ENCODE measurements at regions not wholly inside any gene's neighbourhood (a gene's known extent, or its start where the extent isn't known, plus 50 kb on each side); places are given as distances from the start of the nearest gene placed in this dataset.

- intact Hi-C loops (cut with DNase I), result no loop called here
- no peak for DNase-seq
- H3K27me3 ChIP-seq, result no peaks in the 10 kb centered on the region
- TF ChIP-seq EP300 (IDR thresholded peaks at IDR 0.05), result no peak
- TF ChIP-seq, protein P1, sequence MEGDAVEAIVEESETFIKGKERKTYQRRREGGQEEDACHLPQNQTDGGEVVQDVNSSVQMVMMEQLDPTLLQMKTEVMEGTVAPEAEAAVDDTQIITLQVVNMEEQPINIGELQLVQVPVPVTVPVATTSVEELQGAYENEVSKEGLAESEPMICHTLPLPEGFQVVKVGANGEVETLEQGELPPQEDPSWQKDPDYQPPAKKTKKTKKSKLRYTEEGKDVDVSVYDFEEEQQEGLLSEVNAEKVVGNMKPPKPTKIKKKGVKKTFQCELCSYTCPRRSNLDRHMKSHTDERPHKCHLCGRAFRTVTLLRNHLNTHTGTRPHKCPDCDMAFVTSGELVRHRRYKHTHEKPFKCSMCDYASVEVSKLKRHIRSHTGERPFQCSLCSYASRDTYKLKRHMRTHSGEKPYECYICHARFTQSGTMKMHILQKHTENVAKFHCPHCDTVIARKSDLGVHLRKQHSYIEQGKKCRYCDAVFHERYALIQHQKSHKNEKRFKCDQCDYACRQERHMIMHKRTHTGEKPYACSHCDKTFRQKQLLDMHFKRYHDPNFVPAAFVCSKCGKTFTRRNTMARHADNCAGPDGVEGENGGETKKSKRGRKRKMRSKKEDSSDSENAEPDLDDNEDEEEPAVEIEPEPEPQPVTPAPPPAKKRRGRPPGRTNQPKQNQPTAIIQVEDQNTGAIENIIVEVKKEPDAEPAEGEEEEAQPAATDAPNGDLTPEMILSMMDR (IDR thresholded peaks at IDR 0.05), result no peak
- no peak for TF ChIP-seq POLR2A (IDR thresholded peaks at IDR 0.05)
- H3K4me1 ChIP-seq (ENCODE audit: insufficient read depth), result no peaks in the 10 kb centered on the region
- H3K9me3 ChIP-seq, result no peaks in the 10 kb centered on the region
- no peaks in the 10 kb centered on the region for H3K36me3 ChIP-seq
- no peak overlapping the region for H3K27ac ChIP-seq
- no peak overlapping the region for H3K4me3 ChIP-seq
These were observed 193.6 kb upstream of the RNF32 start for GRCh38 chr7:156446990-156447389.

DNA sequence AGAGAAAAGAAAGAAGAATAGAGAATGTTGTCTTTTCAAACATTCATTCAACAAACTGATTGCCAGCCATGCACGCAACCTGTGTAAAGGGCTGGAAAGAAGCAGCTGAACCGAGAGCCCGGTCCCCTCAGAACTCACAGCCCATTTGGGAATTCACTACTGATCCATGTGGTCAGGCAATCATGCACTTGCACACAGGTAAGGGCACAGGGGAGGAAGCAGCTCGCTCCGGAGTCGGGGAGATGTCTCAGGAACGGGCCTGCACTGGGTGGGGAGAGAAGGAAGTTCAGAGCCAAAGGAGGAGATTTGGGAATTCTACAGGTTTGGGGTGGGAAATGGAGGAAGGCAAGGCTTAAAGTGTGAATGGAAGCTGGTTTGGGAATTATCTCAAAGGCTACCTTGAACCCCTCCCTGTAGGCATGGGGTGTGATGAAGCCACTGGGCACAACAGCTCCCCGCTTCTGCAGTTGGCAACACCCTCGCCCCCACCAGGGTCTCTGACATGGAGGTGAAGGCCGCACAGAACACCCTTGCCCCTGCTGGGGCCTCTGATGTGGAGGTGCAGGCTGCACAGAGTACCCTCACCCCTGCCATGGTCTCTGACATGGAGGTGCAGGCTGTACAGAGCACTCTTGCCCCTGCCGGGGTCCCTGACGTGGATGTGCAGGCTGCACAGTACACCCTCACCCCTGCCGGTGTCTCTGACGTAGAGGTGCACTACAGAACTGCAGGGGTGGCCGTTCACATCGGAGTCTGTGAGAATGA lies 194.4 kb upstream of the RNF32 start:
- Histone ChIP-seq H3K4me3 (no peak overlapping the region), H3K4me1 (ENCODE audit: insufficient read depth) (no peaks in the 10 kb centered on the region), H3K27me3 (no peaks in the 10 kb centered on the region), H3K36me3 (no peaks in the 10 kb centered on the region), H3K9me3 (no peaks in the 10 kb centered on the region), H3K27ac (no peak overlapping the region)
- TF ChIP-seq EP300 (IDR thresholded peaks at IDR 0.05), result no peak
- TF ChIP-seq, protein P1 (IDR thresholded peaks at IDR 0.05), result no peak
- no peak for TF ChIP-seq POLR2A (IDR thresholded peaks at IDR 0.05)
- intact Hi-C loops (cut with DNase I), result no loop called here
- DNase-seq, result no peak
- WGBS, 3 donors, result 76 to 84% (median 84%) methylated on average over 16 of the region's 16 CpGs

DNA sequence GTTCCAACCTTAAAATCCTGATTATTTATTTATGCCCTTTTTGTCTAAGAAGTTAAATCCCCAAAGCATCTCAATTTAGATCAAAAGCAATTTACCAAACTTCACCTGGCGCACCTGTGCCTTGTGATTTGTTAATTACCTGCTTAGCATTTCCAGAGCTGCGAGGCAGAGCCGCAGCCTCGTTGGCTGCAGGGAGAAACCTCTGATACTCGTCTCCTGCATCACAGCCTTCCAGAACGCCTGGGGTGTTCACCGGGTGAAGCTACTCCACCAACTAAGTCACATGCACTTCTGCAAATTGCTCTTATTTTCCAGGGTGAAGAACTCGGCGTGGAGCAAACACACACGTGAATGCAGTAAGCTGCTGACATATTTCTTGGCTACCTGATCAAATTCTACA lies 198.1 kb upstream of the RNF32 start:
- WGBS, 3 donors, result 30 to 35% (median 34%) methylated on average over 10 of the region's 10 CpGs
- Histone ChIP-seq H3K4me3 (no peak overlapping the region), H3K9me3 (no peaks in the 10 kb centered on the region), H3K36me3 (no peaks in the 10 kb centered on the region), H3K27me3 (no peaks in the 10 kb centered on the region), H3K27ac (no peak overlapping the region), H3K4me1 (ENCODE audit: insufficient read depth) (no peaks in the 10 kb centered on the region)
- DNase-seq, result no peak
- TF ChIP-seq, protein P1 (IDR thresholded peaks at IDR 0.05), result no peak
- TF ChIP-seq EP300 (IDR thresholded peaks at IDR 0.05) (no peak), POLR2A (IDR thresholded peaks at IDR 0.05) (no peak)
- intact Hi-C loops (cut with DNase I), result no loop called here

DNA sequence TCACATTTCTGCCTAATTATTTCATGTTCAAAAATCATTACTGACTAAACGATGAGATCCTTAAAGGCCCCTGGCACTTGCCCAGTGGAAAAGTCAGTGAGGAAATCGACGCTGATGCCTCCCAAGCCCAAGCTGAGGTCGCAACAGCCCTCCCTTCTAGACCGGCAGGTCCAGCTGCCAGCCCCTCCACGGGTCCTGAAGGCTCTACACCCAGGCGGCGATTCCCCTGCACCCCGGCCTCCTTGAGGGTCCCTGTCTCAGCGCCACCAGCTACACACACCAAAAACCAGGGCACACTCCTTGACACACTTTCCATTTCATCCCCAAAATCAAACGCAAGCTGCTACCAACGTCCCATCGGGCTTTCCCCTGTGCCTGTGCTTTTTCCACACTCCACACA lies 200.1 kb upstream of the RNF32 start:
- Histone ChIP-seq H3K4me1 (ENCODE audit: insufficient read depth) (no peaks in the 10 kb centered on the region), H3K4me3 (no peak overlapping the region), H3K36me3 (no peaks in the 10 kb centered on the region), H3K9me3 (no peaks in the 10 kb centered on the region), H3K27ac (no peak overlapping the region), H3K27me3 (no peaks in the 10 kb centered on the region)
- DNase-seq, result no peak
- TF ChIP-seq, protein P1 (IDR thresholded peaks at IDR 0.05), result no peak
- TF ChIP-seq EP300 (IDR thresholded peaks at IDR 0.05) (no peak), POLR2A (IDR thresholded peaks at IDR 0.05) (no peak)
- WGBS, 3 donors, result 76 to 85% (median 80%) methylated on average over 13 of the region's 13 CpGs
- intact Hi-C loops (cut with DNase I), result no loop called here

Data from ovary (tissue), 7 donors.